ENCODE measurements at regions not wholly inside any gene's neighbourhood (a gene's known extent, or its start where the extent isn't known, plus 50 kb on each side); places are given as distances from the start of the nearest gene placed in this dataset.

DNA sequence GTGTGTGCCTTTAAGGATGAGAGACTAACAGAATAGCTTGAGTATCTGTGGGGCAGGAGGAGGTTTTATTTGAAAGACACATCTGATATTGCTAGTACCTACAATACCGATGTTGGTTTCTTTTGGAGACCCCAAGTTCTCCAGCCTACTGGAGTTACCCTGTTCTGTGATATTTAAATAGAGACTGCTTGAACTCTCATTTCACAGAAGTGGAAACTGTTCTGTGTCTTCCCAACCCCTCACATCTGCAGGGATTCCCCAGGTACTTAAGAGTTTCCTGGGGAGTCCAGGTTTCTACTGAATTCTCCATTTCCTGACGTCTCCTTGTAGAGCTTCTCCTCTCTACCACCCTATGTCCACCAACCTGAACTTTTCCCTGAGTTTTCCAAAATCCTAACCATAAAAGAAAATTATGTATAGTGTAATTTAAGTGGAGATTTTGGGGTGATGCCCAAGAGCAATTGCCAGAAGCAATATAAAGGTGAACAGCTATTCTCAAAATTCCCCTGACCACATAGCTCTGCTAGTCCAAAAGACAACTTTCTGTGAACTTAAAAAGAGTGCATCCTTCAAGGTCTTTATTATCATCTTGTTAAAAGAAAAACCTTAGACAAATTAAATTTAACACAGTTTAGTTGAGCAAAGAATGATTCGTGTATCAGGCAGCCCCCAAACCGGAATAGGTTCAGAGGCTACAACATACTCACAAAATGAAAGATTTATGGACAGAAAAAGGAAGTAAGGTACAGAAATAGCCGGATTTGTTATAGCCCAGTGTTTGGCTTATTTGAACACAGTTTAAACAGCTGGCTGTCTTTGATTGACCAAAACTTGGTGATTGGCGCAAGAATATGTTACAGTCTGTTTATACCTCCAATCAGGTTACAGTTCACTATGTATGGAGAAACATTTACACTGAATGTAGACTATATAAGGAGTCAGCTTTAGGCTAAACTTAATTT is 373.4 kb downstream of the NUAK1 start:
- no peak for DNase-seq

DNA sequence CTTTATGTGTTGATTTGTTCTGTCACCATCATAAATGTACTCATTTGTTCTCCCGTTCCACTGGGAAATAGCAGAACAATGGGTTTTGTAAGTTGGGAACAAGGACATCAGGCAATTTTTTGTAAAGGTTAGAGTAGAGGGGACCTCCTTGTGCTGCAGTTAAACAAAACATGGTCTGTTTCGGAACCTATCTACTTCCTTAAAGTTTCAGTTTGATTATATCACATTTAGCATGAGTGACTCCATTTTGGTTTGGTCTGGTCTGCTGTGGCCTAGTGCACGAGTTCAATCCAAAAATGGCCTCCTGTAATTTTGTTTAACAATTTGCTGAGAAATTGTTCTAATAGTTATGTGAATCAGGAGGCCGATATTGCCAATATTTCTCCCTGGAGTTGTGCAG is 372.7 kb downstream of the NUAK1 start:
- no peak for DNase-seq

DNA sequence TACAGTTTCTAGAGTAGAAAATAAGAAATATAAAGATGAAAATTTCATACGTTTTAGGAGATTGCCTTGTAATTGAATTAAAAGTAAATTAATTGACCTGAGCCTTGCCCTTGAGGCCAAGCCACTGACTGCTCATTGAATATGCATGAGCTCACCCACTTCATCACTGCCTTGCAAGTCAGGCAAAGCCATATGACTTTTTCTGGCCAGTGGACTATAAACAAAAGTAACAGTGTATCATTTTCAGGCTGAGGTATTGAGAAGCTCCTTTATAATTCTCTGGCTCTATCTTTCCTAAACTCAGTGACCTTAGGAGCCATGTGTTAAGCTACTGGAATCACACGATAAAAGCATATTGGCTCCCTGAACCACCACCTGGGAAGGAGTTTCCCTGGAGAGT is 369.3 kb downstream of the NUAK1 start:
- DNase-seq = no peak

DNA sequence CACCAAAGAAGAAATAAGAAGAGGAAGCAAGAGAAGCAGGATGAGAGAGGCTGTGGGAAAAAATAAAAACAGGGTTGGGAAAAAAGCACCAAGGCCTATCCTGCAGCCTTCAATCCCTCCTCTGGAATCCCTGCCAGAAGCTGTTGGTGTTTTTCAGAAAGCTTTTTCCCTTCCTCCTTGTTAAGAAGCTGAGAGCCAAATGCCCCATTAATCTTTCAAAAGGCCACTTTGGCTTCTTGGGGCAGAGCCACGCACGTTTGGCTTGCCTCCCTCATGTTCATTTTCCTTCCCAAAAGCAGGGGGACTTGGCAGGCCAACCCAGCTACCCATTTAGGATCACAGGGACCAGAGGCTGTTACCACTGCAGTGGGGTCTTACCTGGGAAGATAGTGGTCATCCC is 365.3 kb downstream of the NUAK1 start:
- no peak for DNase-seq

DNA sequence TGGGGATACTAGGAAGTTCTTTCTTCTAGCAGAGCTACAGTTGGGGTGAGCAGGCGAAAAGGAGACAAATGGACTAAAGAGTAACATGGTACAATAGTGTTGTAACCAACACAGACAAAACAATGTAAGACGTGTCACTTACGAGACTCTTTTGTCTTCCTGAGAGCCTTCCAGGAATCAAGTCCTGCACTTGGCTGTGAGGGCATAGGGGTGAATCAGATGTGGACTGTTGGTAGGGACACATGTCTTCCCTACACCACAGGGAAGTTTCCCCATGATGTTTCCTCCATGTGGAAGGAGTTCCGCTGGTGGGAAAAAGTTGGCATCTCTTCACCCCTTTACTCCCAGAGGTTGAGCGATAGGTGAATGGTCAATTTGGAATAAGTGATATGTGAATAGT is 364.7 kb downstream of the NUAK1 start:
- no peak for DNase-seq

DNA sequence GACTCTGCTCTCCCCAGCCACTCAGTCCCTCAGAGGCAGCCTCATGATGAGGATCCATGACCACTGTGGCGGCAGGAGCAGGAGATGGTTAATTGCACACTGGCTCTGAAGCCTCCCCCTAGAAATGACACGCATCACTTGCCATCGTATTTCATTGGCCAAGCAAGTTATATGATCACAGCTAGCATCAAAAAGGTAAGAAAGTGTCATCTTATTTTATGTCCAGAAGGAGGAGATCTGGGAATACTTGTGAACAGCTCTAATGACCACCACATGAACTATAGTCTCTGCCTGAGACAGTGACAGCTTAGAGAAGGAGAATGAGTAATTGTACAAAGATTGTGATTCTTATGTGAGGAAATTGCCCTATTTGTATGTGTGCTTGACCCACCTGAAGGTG is 363.4 kb downstream of the NUAK1 start:
- DNase-seq = peak; percentile 34

DNA sequence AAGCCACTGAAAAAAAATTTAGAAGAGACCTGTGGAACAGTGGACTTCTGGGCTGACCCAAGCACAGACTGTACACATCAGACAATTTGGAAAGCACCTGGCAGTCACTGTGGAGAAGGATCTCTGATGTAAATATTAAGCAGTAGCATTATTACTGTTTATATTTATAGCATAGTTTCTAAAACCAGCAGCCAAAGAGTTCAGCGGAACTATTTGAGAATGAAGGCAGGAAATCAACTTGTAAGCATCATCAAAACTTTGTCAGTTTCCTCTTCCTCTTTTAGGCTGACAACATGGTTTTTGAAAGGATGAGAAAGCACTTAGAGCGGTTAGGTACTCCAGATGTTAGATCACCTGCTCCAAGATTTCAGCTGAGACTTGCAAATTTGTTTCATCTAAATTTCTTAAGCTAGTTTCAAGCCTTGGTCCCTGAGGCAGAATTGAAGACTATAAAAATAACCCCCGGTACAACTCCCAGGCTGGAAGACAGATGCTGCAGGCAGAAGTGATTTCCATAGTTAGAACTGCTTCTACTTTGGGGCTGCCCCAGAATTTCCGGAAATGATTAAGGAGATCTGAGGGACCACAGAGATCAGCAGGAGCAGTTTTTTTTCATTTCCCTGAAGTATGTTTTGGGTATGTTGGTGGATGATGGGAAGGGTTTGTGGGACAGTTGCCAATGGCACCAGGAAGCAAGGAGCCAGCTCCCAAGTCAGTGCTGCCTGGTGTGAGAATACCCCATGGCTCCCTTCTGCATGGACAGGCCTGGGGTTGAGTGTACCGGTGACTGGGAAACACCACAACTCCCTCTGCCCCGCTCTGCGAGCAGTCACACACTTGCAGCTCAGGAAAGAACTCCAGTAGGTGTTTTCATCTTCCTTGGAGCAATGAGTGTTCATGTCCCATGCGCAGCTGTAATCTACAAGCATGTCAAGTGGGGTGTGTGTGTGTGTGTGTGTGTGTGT is 354.5 kb downstream of the NUAK1 start:
- no peak for DNase-seq

DNA sequence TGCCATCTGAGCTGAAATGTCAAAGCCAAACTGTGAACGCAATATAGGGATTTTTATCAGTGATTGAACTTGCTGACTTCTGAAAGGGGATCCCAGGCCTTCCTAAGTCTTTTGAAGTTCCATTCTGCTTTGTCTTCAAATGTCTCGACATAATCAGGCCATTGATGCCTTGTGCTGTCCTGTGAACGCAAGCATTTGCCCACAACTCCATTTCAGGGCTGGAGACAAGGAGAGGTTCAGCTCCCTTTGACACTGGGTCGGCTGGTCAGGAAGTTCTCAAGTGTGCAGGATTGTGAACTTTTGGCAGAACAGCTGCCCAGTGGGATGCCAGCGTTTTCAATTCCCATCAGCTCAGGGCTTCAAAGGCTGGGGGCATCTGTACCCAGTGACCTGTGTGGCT is 345.3 kb downstream of the NUAK1 start:
- no peak for DNase-seq

DNA sequence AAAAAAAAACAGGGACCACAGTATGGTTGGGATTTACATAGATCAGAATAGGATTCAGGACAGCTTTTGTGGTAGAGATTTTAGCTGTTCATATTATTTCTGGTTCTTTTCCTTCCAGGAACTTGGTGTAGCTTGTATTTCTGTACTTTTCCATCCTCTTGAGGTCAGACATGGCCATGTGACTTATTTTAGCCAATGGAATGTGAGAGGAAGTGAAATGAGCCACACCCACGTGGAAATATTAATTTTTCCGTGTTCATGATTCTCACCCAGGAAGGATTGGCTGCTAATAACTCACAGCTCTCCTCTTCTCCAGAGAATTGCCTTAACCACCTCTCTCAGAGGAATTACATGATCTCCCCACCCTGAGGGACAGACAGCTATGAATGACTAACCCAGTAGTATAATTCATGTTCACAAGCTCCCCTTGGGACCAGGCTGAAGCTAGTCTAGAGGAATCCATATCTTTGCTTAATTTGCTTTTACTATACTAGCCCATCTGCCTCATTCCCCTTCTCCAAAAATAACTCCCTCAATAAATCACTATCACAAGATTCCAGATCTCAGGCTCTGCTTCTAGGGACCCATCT is 340.4 kb downstream of the NUAK1 start:
- DNase-seq = no peak

DNA sequence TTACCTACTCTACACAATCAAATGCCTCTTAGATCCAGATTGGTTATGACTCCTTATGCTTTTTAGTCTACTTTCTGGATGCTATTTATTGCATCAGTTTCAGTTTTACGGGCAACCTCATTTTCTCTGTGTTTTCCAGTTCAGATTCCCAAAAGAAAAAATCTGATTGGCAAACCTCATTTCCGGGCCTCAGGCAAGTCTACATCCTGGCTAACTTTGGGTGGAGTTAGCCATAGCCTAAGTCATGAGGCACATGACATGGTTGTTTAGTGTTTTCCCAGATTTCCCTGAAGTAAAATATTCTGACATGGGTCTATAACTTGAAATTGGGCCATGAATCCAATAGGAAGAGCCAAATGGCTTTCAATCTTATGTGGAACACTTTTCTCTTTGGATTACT is 339.7 kb downstream of the NUAK1 start:
- no peak for DNase-seq

DNA sequence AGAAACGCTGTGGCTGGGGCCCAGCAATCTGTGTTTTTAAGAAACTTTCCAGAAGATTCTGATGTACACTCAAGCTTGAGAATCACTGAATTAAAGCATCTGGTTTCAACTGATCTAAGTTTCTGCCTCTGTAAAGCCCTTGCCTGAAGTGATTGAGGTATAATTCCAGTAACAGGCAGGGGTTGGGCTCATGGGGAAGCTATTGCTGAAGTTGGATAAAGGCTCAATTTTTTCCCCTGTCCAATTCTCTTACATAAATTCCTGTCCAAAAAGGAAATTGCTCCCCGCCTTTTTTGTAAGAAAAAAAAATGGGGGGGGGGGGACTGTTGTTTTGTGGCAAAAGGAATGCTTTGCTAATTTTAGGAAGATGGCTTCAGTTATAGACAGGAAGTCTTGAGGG is 337.4 kb downstream of the NUAK1 start:
- DNase-seq = no peak

DNA sequence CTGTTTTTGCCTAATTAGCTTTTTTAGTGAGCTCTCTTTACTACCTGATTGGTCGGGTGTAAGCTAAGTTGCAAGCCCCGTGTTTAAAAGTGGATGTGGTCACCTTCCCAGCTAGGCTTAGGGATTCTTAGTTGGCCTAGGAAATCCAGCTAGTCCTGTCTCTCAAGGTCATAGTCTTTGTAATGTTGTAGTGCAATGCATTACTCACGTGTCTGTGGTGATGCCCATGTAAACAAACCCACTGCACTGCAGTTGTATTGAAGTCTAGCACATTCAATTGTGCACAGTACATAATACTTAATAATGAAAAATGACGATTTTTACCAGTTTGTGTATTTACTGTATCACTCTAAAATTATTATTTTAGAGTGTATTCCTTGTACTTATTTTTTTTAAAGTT is 335.5 kb downstream of the NUAK1 start:
- DNase-seq = no peak

DNA sequence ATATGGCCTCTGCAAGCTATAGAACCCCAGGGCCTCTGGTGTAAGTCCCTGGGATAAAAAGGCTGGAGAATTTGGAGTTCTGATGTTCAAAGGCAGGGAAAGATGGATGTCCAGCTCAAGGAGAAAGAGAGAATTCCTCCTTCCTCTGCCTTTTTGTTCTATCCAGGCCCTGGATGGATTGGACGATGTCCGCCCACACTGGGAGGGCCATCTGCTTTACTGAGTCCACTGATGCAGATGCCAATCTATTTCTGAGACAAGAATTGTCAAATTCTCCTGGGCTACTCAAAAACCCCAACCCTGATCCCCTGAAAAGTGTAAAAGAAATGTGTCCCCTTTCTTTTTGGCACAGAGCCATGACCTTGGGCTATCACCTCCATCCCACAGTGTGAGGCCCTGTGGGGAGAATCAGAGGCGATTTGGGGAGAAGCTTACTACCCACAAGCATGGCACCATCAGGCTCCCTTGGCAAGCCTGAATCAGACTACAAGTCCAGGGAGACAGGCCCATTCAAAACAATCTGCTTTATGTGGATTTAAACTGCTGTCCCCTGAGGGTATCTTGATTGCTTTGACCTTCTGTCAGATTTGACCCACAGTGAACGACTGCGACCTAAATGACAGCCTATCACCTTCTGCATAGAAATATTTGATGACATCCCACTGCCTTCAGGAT is 334.0 kb downstream of the NUAK1 start:
- DNase-seq = no peak

DNA sequence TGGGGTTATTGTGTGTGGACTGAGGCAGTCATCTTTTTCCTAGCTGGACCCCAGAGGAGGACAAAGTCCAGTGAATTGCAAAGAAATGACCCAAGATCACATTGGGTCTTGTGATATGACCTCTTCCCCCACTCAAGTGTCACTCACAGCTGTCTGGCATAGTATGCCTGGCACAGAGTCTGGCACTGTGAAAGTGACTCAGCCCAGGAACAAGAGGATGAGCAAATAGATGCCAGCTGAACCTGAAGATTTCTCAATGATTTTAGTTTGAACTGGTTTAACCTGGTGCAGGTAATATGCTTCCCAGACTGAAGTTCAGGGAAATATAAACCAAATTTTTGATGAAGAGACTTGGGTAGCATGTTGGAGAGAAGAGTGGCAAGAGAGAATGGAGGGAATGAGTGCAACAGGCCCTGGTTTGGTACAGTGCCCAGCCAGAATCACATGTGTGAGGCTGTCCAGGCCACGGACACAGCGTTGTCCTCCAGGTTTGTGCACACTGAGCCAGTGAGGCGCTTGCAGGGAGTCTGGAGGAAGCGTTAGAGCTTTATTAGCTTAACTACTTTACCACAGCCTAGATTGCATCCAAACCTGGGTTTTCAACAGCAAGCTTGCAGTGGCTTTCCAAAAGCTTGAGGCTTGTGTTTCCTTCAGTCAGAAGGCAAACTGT is 332.9 kb downstream of the NUAK1 start:
- DNase-seq = no peak

DNA sequence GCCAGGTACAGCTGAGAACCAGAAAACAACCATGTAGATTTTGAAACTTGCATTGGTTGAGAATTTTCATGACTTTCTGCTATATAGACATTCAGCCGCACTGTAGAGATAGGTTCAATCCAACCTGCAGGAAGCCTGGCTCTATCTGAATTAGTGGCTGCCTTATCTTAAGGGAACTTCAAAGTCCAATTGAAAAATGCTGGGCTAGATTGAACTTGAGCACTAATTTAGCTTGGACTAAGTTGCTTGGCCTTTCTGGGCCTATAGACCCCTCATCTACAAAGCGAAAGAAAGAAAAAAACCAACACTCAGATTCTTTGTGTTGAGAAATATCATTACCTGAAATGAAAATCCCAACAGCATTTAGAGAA is 332.4 kb downstream of the NUAK1 start:
- no peak for DNase-seq

DNA sequence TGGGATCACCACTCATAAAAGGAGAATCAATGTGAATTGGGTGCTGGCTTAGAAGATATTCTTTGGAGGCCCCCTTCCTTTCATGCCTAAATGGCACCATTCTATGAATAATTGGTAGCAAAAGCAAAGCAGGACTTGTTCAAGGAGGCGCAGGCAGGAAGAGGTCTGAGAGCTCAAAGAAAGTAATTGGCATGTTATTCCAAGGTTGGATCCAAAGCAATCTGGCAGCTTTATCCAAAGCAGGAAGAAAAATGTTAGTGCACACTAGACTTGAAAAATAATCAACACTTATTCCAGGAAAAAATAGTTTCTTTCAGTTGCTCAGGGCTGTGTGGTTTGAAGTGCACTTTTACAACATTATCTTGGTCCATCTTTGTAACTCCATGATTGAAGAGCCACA is 326.4 kb downstream of the NUAK1 start:
- DNase-seq = no peak

DNA sequence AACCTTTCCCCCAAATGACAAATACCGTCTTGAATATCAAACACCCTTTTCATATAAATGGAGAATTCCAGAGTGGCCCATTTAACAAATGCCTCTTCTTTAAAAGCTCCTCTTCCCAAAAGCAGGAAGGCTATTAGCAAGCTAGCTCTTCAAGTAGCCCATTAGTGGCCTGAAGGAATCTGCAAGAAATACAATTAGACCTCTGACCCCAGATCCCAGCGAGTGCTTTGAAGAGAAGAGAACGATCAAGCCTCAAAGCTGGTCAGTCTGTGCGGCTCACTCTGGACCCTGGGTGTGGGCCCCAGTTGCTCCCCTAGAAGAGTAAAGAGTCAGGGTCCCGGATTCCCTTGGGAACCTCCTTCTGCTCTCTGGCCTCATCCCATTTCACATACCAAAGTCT is 325.6 kb downstream of the NUAK1 start:
- no peak for DNase-seq

DNA sequence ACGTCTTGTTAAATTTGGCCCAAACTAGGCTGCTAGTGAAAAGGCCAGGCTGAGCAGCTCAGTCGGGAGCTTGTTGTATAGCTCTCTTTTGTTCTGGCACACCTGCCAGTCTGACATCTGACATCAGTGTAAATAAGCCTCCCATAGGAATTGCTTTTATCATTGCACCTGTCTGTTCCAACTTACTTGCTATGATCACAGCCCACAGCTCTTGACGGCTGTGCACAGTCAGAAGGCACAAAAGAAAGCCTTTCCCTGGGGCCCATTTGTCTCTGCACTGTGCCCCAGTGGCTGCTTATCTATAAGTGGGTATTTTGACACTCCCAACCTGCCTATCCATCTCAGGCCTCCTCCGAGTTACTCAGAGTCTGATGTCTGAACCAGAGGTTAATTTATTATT is 324.5 kb downstream of the NUAK1 start:
- DNase-seq = no peak

DNA sequence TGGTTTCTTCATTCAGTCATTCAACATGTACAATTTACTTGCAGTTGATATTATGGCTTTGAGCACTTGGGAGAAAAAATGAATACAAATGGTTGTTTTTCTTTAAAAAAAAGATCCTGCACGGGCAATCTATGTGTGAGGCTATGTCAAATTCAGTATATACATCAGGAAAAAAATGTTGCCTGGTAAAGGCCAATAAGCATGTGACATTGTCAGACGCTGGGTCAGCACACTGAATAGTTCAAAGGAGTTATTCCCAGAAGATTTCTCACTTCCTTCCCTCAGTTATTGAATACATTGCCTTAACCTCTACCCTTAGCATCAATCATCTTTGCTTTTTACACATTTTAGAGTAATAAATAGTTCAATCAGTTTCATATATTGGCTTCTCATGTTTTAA is 319.2 kb downstream of the NUAK1 start:
- DNase-seq = no peak

DNA sequence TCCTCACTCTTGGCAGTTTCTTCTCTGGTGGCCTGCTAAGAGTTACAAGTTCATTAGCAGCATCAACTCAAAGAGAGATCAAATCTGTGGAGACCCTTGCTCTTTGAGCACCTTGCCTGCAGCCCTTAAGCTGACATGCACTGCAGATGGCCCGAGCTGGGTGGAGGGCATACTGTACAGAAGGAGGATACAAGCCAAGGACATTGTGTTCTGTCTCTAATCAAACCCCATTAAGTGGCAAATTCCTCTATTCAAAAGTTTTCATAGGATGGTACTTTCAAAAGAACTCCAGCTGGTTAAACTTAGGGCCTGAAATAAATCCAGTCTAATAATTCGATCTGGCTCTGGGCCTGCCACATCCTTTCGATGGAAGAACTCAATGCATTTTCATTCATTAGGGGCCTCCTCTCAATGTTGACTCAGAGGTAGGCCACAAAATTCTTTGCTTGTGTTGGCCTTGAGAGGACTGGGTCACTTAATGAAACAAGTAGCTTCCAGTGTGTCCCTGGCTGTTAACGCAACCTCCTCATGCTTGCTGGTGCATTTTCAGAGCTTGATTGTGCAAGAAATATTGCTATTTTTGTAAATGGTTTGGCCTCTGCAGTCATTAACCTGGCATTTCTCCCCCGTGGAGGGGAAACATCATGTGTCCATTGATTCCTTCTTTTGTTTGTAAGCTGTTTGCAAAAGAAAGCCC is 318.2 kb downstream of the NUAK1 start:
- no peak for DNase-seq

Data from amniotic stem cell (primary cell).